SU-DHL-6 (cell line): ENCODE measurements at regions not wholly inside any gene's neighbourhood (a gene's known extent, or its start where the extent isn't known, plus 50 kb on each side); places are given as distances from the start of the nearest gene placed in this dataset.

Experiments used
- EZH2phosphoT487 ChIP-seq: fragments of 200-600 bp; sonication (generic), shearing (Covaris generic); conservative IDR thresholded peaks from 2 replicates; pipeline ENCODE4 v1.6.1; 2018; ENCODE audit warnings: mild to moderate bottlenecking, antibody characterized with exemption, low read length, moderate library complexity, mixed read lengths
- TF ChIP-seq, protein P1 (sequence below): fragments of 200-600 bp; sonication (generic); IDR thresholded peaks from one replicate; pipeline ENCODE4 v1.5.1; 2017; ENCODE audit warnings: antibody characterized with exemption, mild to moderate bottlenecking, low read length, moderate library complexity; ENCODE audit not compliant: insufficient read depth, poor library complexity, severe bottlenecking

DNA sequence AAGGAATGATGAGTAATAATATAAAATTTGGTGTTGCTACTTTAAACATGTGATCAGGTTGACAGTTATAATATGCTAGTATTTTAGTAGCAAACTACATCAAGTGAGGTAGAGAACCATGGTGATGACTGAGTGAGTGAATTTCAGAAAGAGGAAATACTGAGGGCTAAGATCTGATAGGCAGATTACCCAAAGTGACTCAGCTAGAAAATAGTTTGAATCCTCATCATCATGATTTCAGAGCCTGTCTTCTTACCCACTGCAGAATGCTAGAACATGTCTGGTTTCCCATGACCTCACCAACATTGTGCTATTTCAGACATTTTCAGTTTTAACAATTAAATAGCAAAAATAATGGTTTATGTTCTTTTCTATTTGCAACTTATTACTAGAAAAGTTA is 602.1 kb downstream of the TAF11L14 start:
- TF ChIP-seq, protein P1, sequence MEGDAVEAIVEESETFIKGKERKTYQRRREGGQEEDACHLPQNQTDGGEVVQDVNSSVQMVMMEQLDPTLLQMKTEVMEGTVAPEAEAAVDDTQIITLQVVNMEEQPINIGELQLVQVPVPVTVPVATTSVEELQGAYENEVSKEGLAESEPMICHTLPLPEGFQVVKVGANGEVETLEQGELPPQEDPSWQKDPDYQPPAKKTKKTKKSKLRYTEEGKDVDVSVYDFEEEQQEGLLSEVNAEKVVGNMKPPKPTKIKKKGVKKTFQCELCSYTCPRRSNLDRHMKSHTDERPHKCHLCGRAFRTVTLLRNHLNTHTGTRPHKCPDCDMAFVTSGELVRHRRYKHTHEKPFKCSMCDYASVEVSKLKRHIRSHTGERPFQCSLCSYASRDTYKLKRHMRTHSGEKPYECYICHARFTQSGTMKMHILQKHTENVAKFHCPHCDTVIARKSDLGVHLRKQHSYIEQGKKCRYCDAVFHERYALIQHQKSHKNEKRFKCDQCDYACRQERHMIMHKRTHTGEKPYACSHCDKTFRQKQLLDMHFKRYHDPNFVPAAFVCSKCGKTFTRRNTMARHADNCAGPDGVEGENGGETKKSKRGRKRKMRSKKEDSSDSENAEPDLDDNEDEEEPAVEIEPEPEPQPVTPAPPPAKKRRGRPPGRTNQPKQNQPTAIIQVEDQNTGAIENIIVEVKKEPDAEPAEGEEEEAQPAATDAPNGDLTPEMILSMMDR = no peak
- TF ChIP-seq EZH2phosphoT487 = no peak
